HG02981 (cell line): ENCODE measurements at regions not wholly inside any gene's neighbourhood (a gene's known extent, or its start where the extent isn't known, plus 50 kb on each side); places are given as distances from the start of the nearest gene placed in this dataset.
"Not testable (repeated sequence)": the region's sequence is repeated elsewhere in the genome, so short reads cannot be mapped to it uniquely, and the experiment has no call there.

ENCODE experiments used
- ATAC-seq: cut with Tn5 transposase; IDR thresholded peaks from one replicate; pipeline ENCODE4 v1.9.1; 2021; ENCODE audit warnings: mild to moderate bottlenecking, moderate library complexity; ENCODE audit not compliant: unreplicated experiment

- no peak for ATAC-seq
Observed at GRCh38 chr6:43939281-43940070, 169.5 kb downstream of the VEGFA start.

- ATAC-seq = no peak
Observed at GRCh38 chr6:43938178-43939105, 168.4 kb downstream of the VEGFA start.

DNA sequence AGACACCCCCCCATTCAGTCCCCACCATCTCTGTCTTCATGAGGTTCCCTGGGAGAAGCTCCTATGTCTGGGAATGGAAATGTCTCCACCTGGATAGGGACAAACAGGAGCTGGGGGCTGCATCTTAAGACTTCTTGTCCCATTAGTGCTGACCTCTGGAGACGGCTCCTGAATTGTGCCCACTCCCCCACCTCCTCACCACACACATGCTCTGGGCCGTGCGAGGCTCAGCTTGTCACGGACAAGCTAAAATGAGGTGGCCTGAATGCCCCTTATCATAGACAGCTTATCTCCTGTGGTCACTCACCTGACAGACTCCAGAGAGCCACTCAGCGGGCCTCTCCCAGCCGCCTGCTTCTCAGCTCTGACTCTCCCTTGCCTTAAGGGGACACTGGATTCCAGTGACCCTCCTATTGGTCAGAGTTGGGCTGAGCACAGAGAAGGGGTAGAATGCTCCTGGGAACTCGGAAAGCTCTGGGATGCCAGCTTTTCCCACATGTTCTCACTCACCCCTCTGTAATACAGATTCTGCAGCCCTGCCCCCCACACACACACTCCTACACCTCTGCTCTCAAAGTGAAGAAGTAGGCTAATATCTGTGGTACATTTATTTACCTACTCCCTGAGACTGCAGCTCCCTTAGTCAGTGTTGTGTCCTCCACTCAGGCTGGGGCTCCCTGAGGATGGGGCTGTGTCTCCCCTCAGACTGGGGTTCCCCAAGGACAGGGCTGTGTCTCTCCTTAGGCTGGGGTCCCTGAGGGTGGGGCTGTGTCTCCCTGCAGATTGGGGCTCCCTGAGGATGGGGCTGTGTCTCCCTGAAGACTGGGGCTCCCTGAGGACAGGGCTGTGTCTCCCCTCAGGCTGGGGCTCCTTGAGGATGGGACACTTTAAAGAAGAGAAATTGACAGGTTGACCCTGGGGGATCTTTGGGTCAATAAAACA is 167.5 kb downstream of the VEGFA start:
- ATAC-seq = no peak

DNA sequence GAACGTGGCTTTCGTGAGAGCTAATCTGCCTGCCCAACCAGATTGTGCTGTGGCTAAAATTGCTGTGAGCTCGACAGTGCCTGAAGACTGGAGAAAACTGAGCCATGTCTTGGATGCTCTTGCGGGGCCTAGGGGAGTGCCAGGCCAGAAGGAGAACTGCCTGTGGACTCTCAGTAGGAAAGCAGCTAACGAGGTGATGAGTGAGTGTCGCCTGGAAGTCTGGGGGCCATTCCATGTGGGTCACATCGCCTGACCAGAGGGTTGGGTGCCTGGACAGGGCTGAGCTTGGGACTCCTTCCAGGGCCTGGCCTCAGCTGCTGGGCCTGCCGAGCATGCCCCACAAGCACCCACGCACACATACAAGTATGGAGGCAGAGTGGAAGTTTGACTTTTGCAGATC is 166.5 kb downstream of the VEGFA start:
- ATAC-seq = no peak

DNA sequence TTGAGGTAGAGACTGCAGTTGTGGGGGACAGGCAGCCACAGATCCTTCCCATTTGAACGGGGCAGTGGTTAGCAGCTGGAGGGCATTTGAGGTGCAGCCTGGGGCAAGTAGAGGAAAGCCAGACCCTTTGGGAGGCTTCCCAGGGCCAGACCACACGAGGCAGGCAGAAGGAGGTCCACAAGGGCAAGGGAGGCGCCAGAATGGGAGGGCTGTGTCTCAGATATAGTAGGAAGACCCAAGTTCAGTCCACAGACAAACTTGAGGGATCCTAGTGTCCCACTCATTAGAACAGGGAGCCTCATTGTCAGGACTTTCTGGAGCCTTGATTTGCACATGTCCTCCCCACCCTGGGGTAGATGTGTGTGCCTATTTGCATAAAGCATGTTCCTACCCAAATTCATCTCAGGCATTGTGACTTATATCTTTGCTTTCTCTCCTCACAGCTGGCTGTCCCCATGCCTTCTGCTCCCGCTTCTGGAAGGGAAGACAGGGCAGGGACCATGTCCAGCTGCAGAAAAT is 166.0 kb downstream of the VEGFA start:
- no peak for ATAC-seq

- no peak for ATAC-seq
Observed at GRCh38 chr6:43934803-43935602, 165.0 kb downstream of the VEGFA start.

DNA sequence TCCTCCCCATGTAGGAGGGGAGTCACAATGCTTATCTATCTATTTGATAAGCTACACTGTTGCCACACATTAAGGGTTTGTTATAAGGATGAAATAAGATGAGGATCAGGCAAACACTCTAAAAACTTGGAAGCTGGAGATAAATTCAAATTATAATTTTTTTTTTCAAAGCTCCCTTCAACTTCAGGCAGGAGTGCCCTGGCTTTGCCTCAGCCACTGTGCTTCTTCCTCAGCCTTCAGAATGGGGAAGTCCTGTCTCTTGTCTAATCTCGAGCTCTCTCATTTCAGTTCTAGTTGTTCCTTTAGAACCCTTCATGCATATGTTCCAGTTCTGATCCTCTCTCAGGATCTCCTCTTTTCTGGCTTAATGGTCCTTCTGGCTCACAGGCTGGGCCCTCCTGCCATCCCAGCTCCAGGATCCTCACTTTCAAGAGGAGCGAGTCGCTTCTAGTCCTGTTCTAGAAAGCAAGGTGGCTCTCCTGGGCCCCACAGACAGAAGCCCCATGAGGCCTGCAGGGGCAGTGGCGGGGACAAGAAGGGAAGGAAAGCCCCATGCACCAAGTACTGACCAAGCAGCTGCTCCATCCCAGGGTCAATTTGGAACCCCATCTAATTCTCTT is 164.3 kb downstream of the VEGFA start:
- ATAC-seq = no peak

DNA sequence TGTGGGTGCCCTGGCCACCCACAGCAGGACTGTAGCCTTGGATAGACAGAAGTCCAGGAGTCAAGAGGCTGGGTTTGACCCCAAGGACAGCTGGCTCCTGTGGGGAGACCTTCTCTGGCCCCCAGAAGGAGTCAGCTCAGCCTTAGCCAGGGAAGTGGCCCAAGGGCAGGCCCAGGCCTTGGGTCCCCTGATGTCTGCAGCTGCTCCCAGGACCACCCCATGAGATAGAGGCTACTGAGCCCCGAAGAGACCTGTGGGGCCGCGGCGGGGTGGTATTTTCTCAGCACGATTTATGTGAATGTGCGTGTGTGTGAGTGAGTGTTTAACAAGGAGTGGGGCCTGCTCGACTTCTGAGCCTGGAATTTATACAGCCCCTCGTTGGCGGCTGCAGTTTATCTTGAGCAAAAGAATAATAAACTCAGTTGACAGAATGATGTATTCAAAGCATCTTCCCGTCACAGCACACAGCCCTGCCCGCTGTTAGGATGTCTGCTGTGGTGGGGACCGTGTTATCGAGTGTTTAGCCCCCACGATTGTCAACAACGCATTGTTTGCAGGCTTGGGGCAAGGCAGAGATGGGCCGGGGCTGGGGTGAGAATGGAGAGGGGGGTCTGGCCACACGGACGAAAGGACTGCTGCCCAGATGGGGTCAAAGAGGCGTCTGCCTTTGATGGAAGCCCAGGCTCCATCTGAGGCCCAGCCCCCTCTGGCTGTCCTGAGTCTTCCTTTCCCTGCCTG is 163.3 kb downstream of the VEGFA start:
- ATAC-seq = no peak

DNA sequence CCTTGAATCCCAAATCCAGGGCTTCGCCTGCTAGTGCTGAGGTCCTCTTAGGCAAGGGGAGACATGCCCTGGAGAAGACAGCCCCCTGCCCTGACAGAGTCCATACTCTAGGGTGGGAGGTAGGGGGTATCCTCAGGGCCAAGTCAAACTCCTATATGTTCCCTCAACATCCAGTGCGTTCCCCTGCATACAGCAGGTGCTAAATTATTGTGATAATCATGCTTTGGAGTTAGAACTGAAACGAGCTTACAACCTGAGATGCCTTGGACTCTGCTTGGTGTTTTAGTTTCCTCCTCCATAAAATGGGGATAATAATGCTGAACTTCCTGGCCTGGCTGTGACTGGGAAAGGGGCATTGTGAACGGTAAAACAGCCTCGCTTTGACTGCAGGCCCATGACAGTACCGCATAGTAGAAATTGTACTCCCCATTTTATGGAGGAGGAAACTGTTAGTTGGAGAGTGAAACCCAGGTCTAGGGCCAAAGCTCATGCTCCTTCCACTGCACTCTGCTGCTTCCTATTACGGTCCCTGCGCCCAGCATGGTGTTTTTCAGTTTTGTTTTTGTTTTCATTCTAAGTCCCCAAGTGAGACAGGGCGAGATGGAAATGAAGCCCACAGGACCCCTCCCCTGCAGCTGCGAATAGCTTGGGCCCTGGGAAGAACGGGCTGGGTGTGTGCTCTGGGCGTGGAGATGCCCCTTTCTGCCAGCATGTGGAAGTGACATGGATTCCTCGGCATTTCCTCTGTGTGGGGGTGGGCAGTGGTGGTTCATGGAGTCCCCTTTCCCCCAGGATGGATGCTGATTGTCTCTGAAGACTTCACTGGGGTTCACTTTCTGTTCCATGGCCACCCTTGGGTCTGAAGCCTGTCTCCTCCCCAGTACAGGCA is 162.5 kb downstream of the VEGFA start:
- no peak for ATAC-seq

DNA sequence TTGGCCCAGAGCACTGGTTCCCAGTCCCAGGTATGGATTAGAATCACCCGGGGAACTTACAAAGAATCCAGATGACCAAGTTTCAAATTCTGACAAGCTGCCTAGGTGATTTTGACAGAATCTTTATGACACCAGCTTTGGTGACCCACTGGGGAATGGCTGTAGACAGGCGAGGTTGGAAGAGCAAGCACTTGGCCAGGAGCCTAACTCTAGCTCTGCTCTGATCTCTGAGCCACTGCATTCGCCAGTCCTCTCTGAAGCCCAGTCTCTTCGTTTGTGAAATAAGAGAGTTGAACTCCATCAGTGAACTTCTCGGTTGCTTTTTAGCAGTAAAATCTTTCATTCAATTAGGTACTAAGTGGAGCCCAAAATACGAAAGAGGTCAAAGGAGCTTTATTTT is 161.2 kb downstream of the VEGFA start:
- no peak for ATAC-seq

GRCh38 chr6:43930440-43931154 is 160.6 kb downstream of the VEGFA start:
- ATAC-seq = no peak

DNA sequence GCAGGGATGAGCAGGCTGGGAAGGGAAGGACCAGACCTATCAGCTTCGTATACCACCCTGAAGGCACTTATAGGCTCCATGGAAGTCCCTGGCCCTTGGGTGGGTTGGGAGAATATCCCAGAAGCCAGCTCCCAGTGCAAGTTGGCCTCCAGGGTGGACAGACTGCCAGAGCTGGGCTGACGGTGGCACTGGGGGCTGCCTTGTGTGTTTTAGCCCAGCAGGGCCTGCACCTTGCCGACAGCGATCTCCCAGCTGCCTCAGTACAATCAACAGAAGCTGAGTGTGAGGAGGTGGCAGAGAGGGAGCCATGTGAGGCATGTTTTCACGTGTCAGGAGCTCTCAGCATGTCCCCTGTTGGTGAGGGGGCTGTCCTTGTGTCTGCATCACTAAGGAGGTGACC is 159.5 kb downstream of the VEGFA start:
- ATAC-seq = no peak

DNA sequence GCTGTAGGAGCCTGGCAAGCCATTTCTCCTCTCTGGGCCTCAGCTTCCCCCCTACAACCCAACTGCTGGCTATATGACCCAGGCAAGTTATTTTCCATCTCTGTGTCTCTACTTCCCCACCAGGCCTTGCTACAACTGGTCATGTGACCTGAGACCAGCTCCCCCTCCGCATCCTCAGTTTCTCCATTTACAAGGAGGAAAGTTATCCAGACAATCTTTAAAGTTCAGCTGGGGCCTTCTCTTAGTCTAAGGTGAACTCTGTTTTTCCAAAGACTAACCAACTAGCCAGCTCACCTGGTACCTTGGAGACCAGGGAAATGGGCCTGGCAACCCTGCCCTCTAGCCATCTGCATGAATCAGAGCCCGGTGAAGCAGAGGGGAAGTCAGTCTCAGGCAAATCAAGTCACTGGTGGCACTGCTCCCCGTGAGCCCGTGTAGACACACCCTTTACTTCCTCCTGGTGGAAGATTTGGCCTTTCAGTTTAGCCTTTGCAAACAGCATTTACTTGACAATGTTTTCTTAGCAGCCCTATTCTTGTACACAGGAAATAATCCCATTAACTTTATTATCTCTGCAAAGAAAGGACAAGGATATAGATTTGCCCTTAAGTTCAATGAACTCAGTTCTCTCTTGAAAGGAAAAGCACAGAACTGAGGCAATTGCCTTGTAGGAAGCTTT is 157.7 kb downstream of the VEGFA start:
- ATAC-seq = no peak

DNA sequence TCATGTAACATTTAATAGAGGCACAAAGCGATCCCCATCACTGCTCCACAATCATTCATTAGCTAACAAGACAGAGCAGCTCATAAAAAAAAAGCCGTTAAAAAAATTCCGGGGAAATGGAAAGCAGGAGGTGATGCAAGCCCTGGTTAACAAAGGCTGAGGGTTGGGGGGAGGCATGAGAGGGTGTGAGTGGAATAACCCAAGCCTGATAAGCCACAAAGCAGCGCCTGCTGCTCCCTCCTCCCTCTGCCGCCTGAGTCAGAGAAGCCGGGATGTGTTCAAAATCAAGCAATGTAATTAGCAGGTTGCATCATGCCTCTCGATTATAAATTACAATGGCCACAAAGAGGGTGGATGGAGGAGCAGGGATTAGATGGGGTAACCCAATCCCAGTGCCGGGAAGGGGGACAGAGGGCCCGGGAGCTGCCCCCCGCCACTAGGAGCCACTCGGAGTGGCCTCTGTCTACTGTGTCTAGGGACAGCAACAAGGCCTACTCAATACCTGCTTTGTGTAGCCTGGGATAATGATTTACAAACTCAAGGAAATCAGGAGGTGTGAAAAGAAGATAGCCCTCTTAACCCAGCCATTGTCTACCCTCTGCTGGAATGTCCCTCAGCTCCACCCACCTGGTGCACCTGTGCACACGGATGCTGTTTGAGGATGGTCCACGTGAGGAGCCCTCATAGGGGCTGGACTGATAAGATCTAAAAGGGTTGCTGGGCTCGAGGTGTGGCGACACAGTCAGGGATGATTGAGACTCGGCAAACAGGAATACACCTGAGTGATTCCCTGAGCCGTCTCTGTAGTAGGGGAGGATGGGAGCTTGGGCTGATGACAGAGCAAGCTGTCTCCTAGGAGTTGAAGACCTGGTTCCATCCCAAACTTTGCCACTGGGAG is 156.9 kb downstream of the VEGFA start:
- no peak for ATAC-seq

DNA sequence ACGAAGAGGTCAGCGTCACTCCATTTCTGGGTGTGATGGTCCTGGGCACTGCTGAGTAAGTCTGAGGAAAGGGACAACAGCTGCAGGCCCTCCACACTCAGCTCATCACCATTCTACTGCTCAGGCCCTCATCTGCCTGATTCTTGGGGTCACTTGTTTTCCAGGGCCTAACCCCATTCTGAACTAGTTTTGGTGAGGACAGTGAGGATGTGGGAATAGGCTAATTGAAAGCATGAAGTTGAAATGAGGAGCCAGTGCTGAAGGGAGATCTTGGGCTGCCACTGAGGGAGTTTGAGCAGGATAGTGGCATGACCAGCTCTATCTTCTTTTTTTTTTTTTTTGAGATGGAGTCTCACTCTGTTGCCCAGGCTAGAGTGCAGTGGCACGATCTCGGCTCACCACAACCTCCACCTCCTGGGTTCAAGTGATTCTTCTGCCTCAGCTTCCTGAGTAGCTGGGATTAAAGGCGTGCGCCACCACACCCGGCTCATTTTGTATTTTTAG is 155.7 kb downstream of the VEGFA start:
- ATAC-seq = not testable (repeated sequence)
